PC-3 (cell line): ENCODE measurements at regions not wholly inside any gene's neighbourhood (a gene's known extent, or its start where the extent isn't known, plus 50 kb on each side); places are given as distances from the start of the nearest gene placed in this dataset.

Source experiments
- ATAC-seq: fragments of 200-7000 bp; cut with Tn5 transposase; 2 replicates; pipeline ENCODE4 v1.9.1; 2020; ENCODE audit warnings: mild to moderate bottlenecking, moderate library complexity
- BruUV-seq: library from RNA; stranded (reverse); fragments of 400-500 nt; replicated peaks from 2 replicates; lab custom pipeline; 2021; lab: Mats Ljungman, UMichigan
- CTCF ChIA-PET: fragments of 300-600 bp; sonication (Branson Sonifier 250); formaldehyde crosslinking; loops from one replicate; lab custom pipeline; 2022; ENCODE audit warnings: antibody characterized with exemption; lab: Charles Lee
- POLR2A ChIA-PET: fragments of 300-600 bp; sonication (Branson Sonifier 250); formaldehyde crosslinking; loops from one replicate; lab custom pipeline; 2022; ENCODE audit warnings: antibody characterized with exemption; ENCODE audit not compliant: unreplicated experiment; lab: Charles Lee
- DNase-seq: peaks from one replicate; pipeline ENCODE4 v3.0.0-alpha.2; 2015
- H2AFZ ChIP-seq: fragments of 300-600 bp; sonication (generic); 2 replicates; pipeline ENCODE4 v1.6.0; 2016; ENCODE audit warnings: antibody characterized with exemption, low read length
- H3F3A ChIP-seq: fragments of 300-600 bp; sonication (generic); one replicate; pipeline ENCODE4 v1.6.0; 2017; ENCODE audit warnings: antibody characterized with exemption, low read length, control low read depth, mild to moderate bottlenecking; ENCODE audit not compliant: unreplicated experiment
- H3K27ac ChIP-seq: fragments of 300-600 bp; sonication (generic); 2 replicates; pipeline ENCODE4 v1.5.1; 2016; ENCODE audit warnings: mild to moderate bottlenecking, low read length
- H3K27me3 ChIP-seq: fragments of 300-600 bp; sonication (generic); 2 replicates; pipeline ENCODE4 v1.6.1; 2016; ENCODE audit warnings: low read length, mixed read lengths
- H3K36me3 ChIP-seq: fragments of 300-600 bp; sonication (generic); 2 replicates; pipeline ENCODE4 v1.6.1; 2016; ENCODE audit warnings: low read depth, mixed run types, low read length, mixed read lengths
- H3K4me1 ChIP-seq: fragments of 300-600 bp; sonication (generic); 2 replicates; pipeline ENCODE4 v1.5.1; 2016; ENCODE audit warnings: low read length; ENCODE audit not compliant: insufficient read depth
- H3K4me2 ChIP-seq: fragments of 300-600 bp; sonication (generic); 2 replicates; pipeline ENCODE4 v1.6.0; 2016; ENCODE audit warnings: low read length
- H3K4me3 ChIP-seq: fragments of 300-600 bp; sonication (generic); 2 replicates; pipeline ENCODE4 v1.5.1; 2016; ENCODE audit warnings: mild to moderate bottlenecking, low read length, mixed read lengths
- H3K79me2 ChIP-seq: fragments of 300-600 bp; sonication (generic); 2 replicates; pipeline ENCODE4 v1.6.1; 2017; ENCODE audit warnings: low read length, mixed read lengths
- H3K9ac ChIP-seq: fragments of 300-600 bp; sonication (generic); 2 replicates; pipeline ENCODE4 v1.6.0; 2016; ENCODE audit warnings: mild to moderate bottlenecking, low read length
- H3K9me2 ChIP-seq: fragments of 300-600 bp; sonication (generic); replicated peaks from 2 replicates; pipeline ENCODE4 v1.6.1; 2016; ENCODE audit warnings: mixed run types, low read length, mixed read lengths
- H3K9me3 ChIP-seq: fragments of 300-600 bp; sonication (generic); 2 replicates; pipeline ENCODE4 v1.6.1; 2016; ENCODE audit warnings: low read length, mixed read lengths
- H4K20me1 ChIP-seq: fragments of 300-600 bp; sonication (generic); 2 replicates; pipeline ENCODE4 v1.6.1; 2016; ENCODE audit warnings: low read length, mixed read lengths
- CTCF ChIP-seq: fragments of 300-600 bp; sonication (generic); conservative IDR thresholded peaks from 2 replicates; pipeline ENCODE4 v1.5.1; 2017; ENCODE audit warnings: antibody characterized with exemption, low read depth, mild to moderate bottlenecking, low read length
- EZH2 ChIP-seq: fragments of 300-600 bp; sonication (generic); IDR thresholded peaks from one replicate; pipeline ENCODE4 v1.6.1; 2017; ENCODE audit warnings: antibody characterized with exemption, mild to moderate bottlenecking, low read length; ENCODE audit not compliant: unreplicated experiment
- EZH2phosphoT487 ChIP-seq: fragments of 300-600 bp; sonication (generic); IDR thresholded peaks from 2 replicates; pipeline ENCODE4 v1.6.1; 2018; ENCODE audit warnings: mild to moderate bottlenecking, antibody characterized with exemption, low read length, borderline replicate concordance
- intact Hi-C: fragments of 100-400 bp; cut with micrococcal nuclease; formaldehyde crosslinking; loops from 2 replicates; pipeline ENCODE4 v1.9.0; 2023

- no peak overlapping the region for H3K27ac ChIP-seq
- H3K9me2 ChIP-seq: no peaks in the 10 kb centered on the region
- no peaks in the 10 kb centered on the region for H4K20me1 ChIP-seq
- H3F3A ChIP-seq: no peaks in the 10 kb centered on the region
- DNase-seq (no peak), ATAC-seq (no peak)
- H3K27me3 ChIP-seq: no peaks in the 10 kb centered on the region
- no peaks in the 10 kb centered on the region for H3K36me3 ChIP-seq
- H3K4me1 ChIP-seq: no peaks in the 10 kb centered on the region
- H3K79me2 ChIP-seq: no peaks in the 10 kb centered on the region
- no peak for TF ChIP-seq EZH2phosphoT487
- TF ChIP-seq EZH2: no peak
- TF ChIP-seq CTCF: no peak
- H2AFZ ChIP-seq: no peak overlapping the region
- ChIA-PET POLR2A (no interaction called here), CTCF (interaction anchor here (0.5 kb wide), 1 partner anchor 213 kb away, joined by 3 read pairs; no protein-coding TSS in a partner anchor)
- H3K4me2 ChIP-seq: no peak overlapping the region
- BruUV-seq: no TSS peak
- H3K9ac ChIP-seq: no peak overlapping the region
- no peaks in the 10 kb centered on the region for H3K9me3 ChIP-seq
- intact Hi-C loops: no loop called here
- no peak overlapping the region for H3K4me3 ChIP-seq
Measured at GRCh38 chr2:226399006-226399405, 400.6 kb downstream of the IRS1 start.

- H3K9me3 ChIP-seq: no peaks in the 10 kb centered on the region
- no TSS peak for BruUV-seq
- TF ChIP-seq CTCF: no peak
- TF ChIP-seq EZH2: no peak
- TF ChIP-seq EZH2phosphoT487: no peak
- H3F3A ChIP-seq: no peaks in the 10 kb centered on the region
- H2AFZ ChIP-seq: no peak overlapping the region
- no peaks in the 10 kb centered on the region for H3K27me3 ChIP-seq
- no peak for ATAC-seq
- H3K9me2 ChIP-seq: no peaks in the 10 kb centered on the region
- no peak overlapping the region for H3K4me3 ChIP-seq
- H3K4me2 ChIP-seq: no peak overlapping the region
- no peak overlapping the region for H3K27ac ChIP-seq
- intact Hi-C loops: no loop called here
- no peaks in the 10 kb centered on the region for H3K4me1 ChIP-seq
- no peak overlapping the region for H3K9ac ChIP-seq
- CTCF ChIA-PET: interaction anchor here (0.5 kb wide), 1 partner anchor 213 kb away, joined by 3 read pairs; no protein-coding TSS in a partner anchor
- no peaks in the 10 kb centered on the region for H4K20me1 ChIP-seq
- DNase-seq: no peak
- no peaks in the 10 kb centered on the region for H3K79me2 ChIP-seq
- H3K36me3 ChIP-seq: no peaks in the 10 kb centered on the region
- POLR2A ChIA-PET: no interaction called here
Measured at GRCh38 chr2:226398580-226398979, 401.0 kb downstream of the IRS1 start.

- Histone ChIP-seq H3K9me3 (no peaks in the 10 kb centered on the region), H3K36me3 (no peaks in the 10 kb centered on the region), H3F3A (no peaks in the 10 kb centered on the region), H3K4me2 (no peak overlapping the region), H2AFZ (no peak overlapping the region), H4K20me1 (no peaks in the 10 kb centered on the region), H3K27me3 (no peaks in the 10 kb centered on the region), H3K27ac (no peak overlapping the region), H3K9me2 (no peaks in the 10 kb centered on the region), H3K4me3 (no peak overlapping the region), H3K9ac (no peak overlapping the region), H3K79me2 (no peaks in the 10 kb centered on the region), H3K4me1 (no peaks in the 10 kb centered on the region)
- CTCF ChIA-PET: no interaction called here
- POLR2A ChIA-PET: no interaction called here
- no peak for TF ChIP-seq EZH2
- TF ChIP-seq EZH2phosphoT487: no peak
- no peak for TF ChIP-seq CTCF
- BruUV-seq: no TSS peak
- ATAC-seq: no peak
- no peak for DNase-seq
- intact Hi-C loops: no loop called here
Measured at GRCh38 chr2:226396541-226396940, 403.1 kb downstream of the IRS1 start.
